NOMO-1 treated with DMSO at 0.1 percent for 48 hours (cell line): ENCODE measurements at regions not wholly inside any gene's neighbourhood (a gene's known extent, or its start where the extent isn't known, plus 50 kb on each side); places are given as distances from the start of the nearest gene placed in this dataset.
"Not testable (repeated sequence)": the region's sequence is repeated elsewhere in the genome, so short reads cannot be mapped to it uniquely, and the experiment has no call there.

Source experiments
- DNase-seq: peaks from one replicate; lab custom pipeline; 2025; ENCODE audit not compliant: unreplicated experiment; lab: John Stamatoyannopoulos, UW

DNA sequence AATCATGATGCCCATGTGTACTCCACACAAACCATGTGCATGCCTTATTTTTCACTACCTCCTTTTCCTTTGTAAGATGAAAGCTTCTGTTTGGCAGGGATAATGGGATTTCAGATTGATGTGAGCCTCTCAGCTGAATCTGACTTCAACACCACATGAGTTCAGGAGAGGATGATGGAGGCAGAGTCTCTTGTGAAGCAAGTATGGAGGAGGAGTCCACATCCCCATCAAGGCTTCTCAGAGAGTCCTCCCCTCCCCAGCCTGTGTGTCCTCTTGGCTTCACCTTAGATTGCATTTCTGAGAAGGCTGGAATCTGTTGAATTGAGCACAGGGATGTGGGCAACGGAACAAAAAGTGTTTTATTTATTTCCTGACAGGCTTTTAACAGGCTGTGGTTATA is 370.4 kb downstream of the FAT3 start:
- DNase-seq: no peak

DNA sequence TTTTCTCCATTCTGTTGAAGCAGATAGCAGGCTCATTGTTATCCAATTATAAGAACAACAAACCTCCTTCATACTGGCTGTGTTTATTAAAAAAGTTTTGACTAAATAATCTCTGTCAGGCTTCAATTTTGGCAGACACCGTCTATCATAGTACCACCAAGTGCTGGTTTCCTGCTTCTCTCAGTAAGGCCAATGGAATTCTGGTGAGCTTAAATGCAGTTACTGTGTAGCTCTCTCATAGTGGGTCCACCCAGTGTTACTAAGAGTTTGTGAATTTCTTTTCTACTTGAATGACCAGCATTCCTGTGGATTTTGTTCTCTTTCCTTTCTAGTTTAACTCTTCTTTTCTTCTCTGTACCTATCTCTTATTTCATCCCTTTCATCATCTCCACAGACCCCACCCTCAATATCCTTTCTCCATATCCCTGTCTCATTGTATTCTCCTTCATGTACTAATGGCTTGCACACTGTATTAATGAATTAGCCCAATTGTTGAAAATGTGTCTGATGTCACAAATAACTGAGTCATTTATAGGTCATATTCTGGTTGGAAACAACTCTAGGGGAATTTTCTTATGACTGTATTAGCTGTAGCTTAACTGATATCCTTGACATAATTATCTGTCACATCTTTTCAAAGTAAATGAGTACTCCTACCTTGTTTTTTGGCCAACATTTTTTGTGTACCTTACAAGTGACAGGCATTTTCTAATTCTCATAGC is 372.1 kb downstream of the FAT3 start:
- no peak for DNase-seq

DNA sequence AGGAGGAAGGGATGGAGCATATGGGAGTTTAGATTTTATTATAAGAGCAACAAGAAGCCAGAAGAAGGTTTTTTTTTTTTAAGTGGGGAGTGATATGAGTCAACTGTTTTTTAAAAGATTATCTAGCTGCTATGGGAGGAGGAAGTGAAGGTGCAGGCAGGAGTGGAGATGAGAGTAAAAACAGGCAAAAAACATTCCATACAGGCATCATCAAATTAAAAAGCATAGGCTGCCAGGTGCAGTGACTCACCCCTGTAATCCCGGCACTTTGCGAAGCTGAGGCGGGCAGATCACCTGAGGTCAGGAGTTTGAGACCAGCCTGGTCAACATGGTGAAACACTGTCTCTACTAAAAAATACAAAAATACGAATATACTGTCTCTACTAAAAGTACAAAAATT is 368.4 kb upstream of the MTNR1B start:
- DNase-seq: no peak

DNA sequence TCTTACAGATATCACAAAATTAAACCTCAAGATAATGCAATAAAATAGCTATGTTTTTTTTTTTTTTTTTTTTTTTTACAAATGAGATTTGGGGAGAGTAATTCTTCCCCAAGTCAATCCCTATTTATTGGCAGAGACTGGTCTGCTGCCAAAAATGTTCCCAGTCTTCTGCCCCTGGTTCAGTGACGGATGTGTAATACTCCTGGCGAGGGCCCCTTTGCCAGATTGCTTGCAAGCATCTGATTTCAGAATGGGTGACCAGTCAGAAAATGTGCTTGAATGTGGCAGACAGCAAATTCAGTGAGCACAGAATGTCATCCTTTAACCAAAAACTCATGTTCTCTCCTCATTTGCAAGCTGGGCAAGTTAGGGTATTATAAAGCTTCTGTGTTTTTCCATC is 363.8 kb upstream of the MTNR1B start:
- DNase-seq: no peak

DNA sequence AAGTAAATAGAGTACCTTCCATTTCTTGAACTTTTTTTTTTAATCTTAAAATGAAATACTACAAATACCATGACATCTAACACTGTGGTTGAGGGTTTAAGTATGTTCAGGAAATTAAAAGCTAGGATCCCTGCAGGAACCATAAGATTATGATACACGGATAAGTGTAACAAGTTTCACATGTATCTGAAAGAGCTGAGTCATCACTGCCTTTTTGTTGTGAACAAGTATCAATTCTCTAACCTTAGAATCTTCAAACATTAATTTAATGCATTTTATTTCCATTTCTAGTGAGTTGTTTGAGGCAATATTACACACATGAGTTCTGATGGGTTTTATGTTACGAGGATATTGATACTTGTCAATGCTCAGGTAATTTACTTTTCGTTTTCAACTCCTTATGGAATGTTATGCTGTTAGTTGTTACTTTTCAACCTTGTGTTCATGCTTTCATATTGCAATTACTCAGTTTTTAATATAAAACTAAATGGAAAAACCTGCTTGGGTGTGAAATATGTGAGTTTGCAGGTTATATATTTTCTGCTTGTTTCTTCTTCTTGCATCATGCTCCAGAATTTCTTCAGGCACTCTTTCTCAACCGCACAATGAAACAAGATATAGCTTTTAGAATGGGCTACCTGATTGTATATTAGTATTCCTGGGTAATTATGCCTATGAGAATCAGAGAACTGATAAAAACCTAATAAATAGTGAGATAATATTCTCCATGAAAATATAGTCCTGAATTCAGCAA is 361.3 kb upstream of the MTNR1B start:
- DNase-seq: no peak

DNA sequence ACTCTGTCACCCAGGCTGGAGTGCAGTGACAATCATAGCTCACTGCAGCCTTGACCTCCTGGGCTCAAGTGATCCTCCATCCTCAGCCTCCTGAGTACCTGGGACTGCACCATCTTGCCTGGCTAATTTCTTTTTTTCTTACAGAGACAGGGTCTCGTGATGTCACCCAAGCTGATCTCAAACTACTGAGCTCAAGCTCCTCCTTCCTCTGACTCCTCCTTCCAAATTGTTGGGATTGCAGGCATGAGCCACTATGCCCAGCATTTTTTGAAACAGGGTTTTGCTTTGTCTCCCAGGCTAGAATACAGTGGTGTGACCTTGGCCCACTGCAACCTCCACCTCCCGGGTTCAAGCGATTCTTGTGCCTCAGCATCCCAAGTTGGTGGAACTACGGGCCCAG is 358.3 kb upstream of the MTNR1B start:
- DNase-seq: no peak

DNA sequence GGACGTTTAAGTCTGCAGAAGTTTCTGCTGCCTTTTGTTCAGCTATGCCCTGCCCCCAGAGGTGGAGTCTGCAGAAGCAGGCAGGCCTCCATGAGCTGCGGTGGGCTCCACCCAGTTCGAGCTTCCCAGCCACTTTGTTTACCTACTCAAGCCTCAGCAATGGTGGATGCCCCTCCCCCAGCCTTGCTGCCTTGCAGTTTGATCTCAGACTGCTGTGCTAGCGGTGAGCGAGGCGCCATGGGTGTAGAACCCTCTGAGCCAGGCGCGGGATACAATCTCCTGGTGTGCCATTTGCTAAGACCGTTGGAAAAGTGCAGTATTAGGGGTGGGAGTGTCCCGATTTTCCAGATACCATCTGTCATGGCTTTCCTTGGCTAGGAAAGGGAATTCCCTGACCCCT is 351.4 kb upstream of the MTNR1B start:
- DNase-seq: not testable (repeated sequence)

DNA sequence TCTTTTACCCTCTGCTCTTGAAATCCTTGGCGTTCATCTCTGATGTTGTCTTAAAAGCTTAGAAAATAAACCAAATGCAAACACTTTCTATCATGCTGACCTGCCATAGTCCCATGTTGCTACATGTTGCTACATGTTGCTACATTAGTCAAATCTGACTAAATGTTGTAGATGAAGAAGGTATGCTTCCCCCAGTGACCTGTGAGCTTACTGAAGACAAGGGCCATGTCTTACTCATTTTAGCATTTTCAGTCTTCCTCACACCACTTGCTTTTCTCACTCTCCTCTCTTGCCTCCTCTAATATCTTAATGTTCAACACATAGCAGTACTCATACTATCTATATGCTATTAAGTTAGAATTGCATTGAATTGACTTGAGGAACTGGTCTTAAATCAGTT is 346.4 kb upstream of the MTNR1B start:
- no peak for DNase-seq

DNA sequence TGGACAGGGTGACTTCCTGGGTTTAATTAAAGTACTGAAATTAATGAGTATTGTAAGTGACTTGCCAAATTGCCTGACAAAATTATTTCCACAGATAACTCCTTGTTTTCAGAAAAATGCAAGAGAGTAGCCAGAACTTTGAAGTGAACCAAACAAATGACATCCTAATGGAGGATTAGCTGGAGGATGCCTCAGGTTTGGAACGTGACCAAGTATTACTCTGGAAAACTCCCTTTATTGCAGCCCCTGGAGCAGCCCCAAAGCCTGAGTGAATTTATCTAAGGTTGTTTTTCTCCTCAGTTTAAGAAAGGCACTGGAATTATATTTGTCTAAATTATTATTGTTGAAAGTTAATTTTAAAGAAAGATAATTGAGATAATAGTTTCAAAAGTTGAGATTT is 343.6 kb upstream of the MTNR1B start:
- no peak for DNase-seq

DNA sequence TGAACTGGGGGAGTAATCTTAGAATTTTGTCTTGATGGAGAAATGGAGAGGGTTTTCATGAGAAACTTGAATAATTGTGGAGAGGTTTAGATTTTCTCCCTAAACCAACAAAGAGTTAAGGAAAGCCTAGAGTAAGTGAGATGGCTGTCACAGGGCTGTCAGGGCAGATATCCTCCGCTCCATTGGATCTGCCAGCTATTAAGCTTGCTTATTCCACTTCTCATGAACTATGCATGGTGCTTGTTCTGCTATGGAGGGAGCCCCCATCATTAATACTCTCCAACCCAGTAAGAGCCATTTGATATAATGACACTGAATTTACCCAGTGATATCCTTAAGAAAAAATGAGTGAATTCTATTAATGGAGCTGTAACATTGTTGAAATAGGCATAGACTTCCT is 342.8 kb upstream of the MTNR1B start:
- no peak for DNase-seq

DNA sequence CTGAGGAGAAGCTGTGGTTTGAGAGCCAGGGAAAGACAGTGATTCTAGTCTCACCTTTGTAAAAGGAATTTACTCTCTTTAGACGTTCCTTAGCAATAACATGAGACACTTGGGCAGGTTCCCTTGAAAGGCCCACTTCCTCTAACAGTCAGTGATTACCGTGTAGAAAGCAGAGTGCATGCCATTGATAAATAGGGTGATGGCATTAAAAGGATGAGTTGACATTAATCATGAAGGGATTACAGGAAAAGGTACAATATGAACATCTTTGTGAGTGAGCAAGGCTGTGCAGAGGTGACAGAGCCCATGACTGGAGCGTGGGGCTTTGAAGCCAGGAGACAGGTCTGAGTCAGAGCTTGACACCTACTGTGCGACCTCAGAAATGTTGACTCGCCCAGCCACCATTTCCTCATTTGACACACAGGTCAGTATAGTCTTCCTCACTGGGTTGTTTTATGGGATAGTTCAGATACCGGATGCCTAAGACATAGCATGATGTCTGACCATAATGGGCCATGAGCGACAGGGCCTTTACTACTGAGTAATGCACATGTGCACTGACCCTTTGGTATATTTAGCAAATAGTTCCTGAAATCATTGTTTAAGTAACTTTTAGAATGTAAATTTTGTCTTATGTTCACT is 341.7 kb upstream of the MTNR1B start:
- no peak for DNase-seq

DNA sequence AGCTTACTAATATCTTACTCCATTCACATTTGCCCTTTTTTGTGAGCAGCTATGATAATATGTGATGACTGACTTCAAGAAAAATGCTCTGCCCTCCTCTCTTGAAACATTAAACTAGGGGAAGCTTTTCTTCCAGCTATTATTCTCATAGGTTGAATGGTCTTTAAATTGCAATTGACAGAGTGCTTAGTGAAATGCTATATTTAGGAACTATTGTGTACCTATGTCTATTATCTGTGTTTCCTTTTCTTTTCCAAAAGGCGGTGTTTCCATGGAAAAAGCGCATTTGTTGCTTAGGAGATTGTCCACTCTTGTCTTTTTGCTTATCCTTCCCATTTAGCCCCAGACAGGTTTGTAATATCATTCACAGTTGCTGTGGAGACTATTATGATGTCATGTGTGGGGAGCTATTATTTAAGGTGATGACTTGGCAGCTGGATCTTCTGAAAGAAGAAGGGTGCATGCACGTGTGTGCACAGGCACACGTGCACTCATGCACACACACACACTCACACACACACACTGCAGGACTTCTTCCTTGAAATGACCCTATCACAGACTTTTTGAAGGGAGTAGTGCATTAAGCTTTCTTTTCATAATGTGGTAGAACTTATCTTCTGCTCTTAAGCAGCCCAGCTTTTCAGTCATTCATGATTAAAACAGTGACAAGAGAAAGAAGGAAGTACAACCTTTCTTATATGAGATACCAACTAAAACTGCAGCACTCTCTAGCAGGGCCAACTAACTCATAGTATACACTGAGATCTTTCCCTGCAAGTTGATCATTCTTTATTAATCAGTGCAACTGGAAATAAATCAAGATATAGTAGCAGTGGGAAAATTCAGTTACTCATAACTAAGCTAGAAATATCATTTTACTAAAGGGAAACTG is 340.8 kb upstream of the MTNR1B start:
- DNase-seq: no peak

DNA sequence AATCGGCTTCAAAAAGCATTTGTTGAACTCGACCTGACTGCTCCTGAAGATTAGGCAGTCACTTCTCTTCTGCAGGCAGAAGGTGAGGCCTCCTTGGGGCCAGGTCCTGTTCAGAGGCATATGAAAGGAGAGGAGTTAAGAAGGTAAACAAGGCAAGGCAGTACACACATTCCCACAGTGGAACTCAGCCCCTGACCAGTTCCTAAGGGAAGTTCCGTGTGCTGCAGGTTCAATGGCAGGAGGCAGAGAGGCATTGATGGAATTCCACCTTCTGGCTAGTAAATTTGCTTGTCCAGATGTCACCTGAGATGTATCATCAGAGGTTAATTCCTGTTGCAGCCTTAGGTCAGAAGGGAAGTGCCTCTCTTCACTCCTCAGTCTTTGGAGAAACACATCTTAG is 337.0 kb upstream of the MTNR1B start:
- no peak for DNase-seq

DNA sequence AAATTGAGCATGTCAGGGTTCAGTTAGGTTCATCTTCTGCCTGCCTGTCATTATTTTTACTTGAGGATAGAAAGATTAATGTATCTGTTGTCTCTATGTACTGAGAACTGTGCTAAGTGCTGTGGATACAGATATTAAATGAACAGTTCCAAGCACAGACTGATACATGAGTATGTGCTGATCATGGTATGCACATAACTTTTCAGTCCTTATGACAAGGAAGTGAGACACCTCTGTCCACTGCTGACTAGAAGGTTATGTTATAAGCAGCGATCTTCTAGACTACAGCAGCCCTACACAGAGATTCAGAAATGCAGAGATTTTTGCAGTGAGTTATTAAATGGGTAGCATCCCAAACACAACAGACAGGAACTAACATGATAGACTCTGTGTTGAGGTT is 335.6 kb upstream of the MTNR1B start:
- DNase-seq: no peak

DNA sequence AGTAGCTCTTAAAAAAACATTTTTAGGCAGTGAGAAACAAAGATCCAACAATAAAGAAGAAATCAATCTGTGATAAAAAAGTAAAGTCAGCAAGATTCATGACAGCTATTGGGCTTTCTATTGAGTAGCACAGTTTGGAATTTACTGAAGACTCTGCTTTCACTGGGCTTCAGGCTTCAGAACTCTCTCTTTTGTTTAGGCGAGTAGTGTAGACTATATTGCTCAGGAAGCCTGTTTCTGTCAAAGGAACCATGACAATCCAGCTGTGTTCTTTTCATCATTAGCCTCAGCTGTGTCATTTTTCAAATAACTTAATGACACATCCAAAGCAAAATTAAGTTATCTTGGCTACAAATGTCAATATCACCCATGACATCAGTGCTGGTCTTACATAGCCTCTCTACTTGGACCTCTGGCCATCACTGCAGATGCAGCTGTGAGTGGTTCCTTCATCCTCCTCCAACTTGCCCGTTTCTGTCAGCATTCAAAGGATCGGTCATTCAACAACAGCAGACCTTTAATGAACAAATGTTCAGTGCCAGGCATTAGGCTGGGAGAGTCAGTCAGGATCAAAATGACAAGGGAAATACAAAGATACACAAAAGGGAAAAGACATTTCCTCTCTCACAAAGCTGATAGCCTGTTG is 332.8 kb upstream of the MTNR1B start:
- no peak for DNase-seq

DNA sequence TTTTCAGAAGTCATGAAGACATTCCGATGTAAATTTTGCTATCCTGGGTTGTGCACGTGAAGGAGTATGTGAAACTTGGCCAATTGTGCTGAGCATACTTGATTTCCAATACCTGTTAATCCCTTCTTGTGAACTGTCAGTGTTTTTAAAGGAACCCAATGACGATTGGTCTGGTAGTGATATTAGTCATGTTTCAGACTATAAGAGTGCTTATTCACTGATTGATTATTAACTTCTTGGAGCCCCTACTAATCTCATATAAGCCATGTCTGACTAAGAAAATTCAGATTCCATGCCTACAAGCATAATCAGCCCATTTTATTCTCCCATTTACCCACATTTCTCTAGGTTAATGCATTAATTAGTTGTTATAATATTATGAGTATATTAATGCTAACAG is 330.8 kb upstream of the MTNR1B start:
- DNase-seq: no peak

DNA sequence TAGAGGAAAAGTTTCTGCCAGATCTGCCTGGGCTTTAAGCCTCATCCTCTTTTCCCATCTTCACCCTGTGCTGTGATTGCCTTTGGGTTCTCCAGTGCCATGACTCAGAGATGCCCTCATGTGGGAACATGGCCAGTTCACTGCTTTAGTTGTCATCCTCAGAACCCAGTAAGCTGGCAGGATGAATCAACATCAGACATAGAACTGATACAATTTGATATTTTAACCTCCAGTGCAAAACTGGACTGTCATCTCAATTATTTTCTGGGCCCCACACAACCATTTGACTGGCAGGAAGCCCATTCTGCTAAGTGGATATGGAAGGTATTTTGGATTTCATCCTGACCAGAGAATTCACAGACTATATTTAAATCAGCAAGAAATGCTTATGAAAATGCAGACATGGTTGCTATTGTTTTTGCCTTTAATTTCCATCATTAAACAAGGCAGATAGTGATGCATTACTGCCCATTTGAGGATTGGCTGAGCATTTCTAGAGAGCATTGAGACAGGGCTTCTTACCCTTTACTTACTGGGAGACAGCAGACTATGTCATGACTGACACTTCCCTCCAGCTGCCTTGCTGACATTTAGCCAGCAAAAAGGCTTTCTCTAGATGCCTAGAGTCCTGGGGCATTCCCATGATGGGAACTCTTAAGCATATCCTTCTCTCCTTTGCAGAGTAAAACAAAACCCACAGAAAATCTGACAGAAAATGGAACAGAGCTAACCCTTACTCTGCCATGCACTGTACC is 327.1 kb upstream of the MTNR1B start:
- no peak for DNase-seq

DNA sequence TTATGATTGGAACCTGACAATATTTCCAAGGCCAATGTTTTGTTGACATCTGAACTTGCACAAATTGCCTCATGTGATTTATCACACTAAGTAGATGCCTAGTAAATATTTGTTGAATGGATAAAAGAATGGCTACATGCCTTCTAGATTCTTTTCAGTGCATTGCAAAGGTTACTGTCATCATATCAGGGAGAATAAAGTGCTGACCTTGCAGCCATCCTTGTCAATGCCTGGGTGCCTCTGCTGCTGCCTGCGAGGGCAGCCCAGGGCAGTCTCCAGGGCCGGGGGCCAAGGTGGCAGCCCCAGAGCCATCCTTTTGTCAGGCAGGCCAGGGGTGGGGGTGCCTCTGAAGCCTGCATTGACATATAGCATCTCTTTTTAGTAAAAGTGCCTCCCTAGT is 325.6 kb upstream of the MTNR1B start:
- DNase-seq: no peak

DNA sequence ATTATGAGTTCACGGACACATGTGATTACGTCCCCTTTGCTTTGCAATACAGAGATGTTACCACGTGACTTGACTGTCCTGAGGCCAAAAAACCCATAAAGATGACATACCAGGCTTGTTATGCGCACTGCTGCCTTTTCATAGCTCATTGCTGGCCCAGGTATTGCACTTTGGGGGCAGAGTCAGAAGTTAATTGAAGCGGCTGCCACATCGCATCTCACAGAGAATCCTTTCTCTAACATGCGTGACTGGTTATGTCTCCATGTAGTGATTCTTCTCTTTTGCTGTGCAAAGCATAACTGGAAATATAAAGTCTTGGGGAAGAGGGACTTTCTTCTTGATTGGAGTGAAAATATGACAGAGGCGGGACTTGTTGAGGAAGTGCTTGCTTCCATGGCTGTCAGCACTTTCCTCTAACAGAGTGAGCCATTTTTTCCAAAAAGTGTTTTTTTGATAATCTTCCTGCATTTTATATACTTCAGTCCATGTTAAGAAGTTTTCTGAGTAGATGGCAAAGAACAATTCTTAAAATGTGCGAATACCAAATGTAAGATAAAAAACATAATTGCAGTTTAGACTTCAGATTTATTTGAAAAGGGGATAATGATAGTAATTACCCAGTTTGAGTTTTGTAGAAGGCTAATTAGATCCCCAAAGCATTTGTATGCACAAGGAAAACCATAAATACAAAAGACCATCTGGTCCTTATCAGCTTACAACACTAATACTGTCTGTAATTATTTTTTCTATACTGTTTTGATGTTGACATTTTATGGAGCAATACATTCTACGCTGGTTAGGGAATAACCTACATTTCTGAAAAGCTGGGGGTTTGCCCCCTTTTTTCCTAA is 324.6 kb upstream of the MTNR1B start:
- no peak for DNase-seq
